ENCODE measurements at regions not wholly inside any gene's neighbourhood (a gene's known extent, or its start where the extent isn't known, plus 50 kb on each side); places are given as distances from the start of the nearest gene placed in this dataset.

GRCh38 chr12:74144396-74144795 lies 393.2 kb upstream of the ATXN7L3B start:
- Histone ChIP-seq H3K9ac (ENCODE audit: low read depth in 1 of 2, low read length in 2 of 2) (no peak overlapping the region), H3K4me1 (ENCODE audit: control insufficient read depth in 4 of 4, insufficient read depth in 4 of 4, low read length in 3 of 4) (no peaks in the 10 kb centered on the region), H3K9me3 (ENCODE audit: control insufficient read depth in 4 of 4, low read length in 3 of 4) (no peaks in the 10 kb centered on the region), H3K36me3 (ENCODE audit: control insufficient read depth in 4 of 4, insufficient read depth in 3 of 4, low read depth in 1 of 4, low read length in 3 of 4) (no peaks in the 10 kb centered on the region), H3K4me3 (ENCODE audit: low read depth in 1 of 3, low read length in 3 of 3) (no peak overlapping the region), H3K27me3 (ENCODE audit: control insufficient read depth in 4 of 4, insufficient read depth in 4 of 4, low read length in 3 of 4) (no peaks in the 10 kb centered on the region), H3K27ac (ENCODE audit: low read depth in 1 of 2, low read length in 2 of 2) (no peak overlapping the region)
- WGBS: 91% methylated on average over 4 of the region's 4 CpGs
- no peak for TF ChIP-seq YY1 (IDR thresholded peaks at IDR 0.05)
- TF ChIP-seq, protein P1, sequence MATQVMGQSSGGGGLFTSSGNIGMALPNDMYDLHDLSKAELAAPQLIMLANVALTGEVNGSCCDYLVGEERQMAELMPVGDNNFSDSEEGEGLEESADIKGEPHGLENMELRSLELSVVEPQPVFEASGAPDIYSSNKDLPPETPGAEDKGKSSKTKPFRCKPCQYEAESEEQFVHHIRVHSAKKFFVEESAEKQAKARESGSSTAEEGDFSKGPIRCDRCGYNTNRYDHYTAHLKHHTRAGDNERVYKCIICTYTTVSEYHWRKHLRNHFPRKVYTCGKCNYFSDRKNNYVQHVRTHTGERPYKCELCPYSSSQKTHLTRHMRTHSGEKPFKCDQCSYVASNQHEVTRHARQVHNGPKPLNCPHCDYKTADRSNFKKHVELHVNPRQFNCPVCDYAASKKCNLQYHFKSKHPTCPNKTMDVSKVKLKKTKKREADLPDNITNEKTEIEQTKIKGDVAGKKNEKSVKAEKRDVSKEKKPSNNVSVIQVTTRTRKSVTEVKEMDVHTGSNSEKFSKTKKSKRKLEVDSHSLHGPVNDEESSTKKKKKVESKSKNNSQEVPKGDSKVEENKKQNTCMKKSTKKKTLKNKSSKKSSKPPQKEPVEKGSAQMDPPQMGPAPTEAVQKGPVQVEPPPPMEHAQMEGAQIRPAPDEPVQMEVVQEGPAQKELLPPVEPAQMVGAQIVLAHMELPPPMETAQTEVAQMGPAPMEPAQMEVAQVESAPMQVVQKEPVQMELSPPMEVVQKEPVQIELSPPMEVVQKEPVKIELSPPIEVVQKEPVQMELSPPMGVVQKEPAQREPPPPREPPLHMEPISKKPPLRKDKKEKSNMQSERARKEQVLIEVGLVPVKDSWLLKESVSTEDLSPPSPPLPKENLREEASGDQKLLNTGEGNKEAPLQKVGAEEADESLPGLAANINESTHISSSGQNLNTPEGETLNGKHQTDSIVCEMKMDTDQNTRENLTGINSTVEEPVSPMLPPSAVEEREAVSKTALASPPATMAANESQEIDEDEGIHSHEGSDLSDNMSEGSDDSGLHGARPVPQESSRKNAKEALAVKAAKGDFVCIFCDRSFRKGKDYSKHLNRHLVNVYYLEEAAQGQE (IDR thresholded peaks at IDR 0.05): no peak
- TF ChIP-seq JUND (IDR thresholded peaks at IDR 0.05): no peak
- no peak for TF ChIP-seq FOXA2 (IDR thresholded peaks at IDR 0.05)
- no peak for TF ChIP-seq NR2F2 (IDR thresholded peaks at IDR 0.05)
- no peak for TF ChIP-seq FOXA1 (IDR thresholded peaks at IDR 0.05)
- TF ChIP-seq CTCF (IDR thresholded peaks at IDR 0.05; ENCODE audit: low read depth, low read length, missing input control): no peak
- TF ChIP-seq HNF4A (conservative IDR thresholded peaks at IDR 0.05): no peak
- TF ChIP-seq RAD21 (IDR thresholded peaks at IDR 0.05): no peak
- TF ChIP-seq RXRA (IDR thresholded peaks at IDR 0.05): no peak
- TF ChIP-seq SP1 (IDR thresholded peaks at IDR 0.05): no peak
- TF ChIP-seq ATF3 (IDR thresholded peaks at IDR 0.05): no peak
- TF ChIP-seq, protein P2, sequence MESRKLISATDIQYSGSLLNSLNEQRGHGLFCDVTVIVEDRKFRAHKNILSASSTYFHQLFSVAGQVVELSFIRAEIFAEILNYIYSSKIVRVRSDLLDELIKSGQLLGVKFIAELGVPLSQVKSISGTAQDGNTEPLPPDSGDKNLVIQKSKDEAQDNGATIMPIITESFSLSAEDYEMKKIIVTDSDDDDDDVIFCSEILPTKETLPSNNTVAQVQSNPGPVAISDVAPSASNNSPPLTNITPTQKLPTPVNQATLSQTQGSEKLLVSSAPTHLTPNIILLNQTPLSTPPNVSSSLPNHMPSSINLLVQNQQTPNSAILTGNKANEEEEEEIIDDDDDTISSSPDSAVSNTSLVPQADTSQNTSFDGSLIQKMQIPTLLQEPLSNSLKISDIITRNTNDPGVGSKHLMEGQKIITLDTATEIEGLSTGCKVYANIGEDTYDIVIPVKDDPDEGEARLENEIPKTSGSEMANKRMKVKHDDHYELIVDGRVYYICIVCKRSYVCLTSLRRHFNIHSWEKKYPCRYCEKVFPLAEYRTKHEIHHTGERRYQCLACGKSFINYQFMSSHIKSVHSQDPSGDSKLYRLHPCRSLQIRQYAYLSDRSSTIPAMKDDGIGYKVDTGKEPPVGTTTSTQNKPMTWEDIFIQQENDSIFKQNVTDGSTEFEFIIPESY (IDR thresholded peaks at IDR 0.05): no peak
- TF ChIP-seq HNF4G (IDR thresholded peaks at IDR 0.05): no peak
- TF ChIP-seq GABPA (IDR thresholded peaks at IDR 0.05 in 1 of 2, conservative IDR thresholded peaks at IDR 0.05 in 1 of 2): no peak
- no peak for TF ChIP-seq TAF1 (conservative IDR thresholded peaks at IDR 0.05)
- no peak for TF ChIP-seq MAX (IDR thresholded peaks at IDR 0.05)
- no peak for TF ChIP-seq EGR1 (IDR thresholded peaks at IDR 0.05; ENCODE audit: low read depth in 2 of 2)
- DNase-seq (ENCODE audit: low spot score): no peak
